HPDE6-E6E7 (cell line): ENCODE measurements at regions not wholly inside any gene's neighbourhood (a gene's known extent, or its start where the extent isn't known, plus 50 kb on each side); places are given as distances from the start of the nearest gene placed in this dataset.
A peak's percentile ranks its signal among the peaks of the same experiment; 100 is the strongest.

Source experiments
- DNase-seq: peaks from one replicate; pipeline ENCODE4 v3.0.0; 2011; ENCODE audit warnings: missing footprints; ENCODE audit errors: extremely low spot score

- no peak for DNase-seq
Measured at GRCh38 chr2:215771241-215771640, 242.1 kb downstream of the MREG start.

GRCh38 chr2:215770668-215771067, 242.7 kb downstream of the MREG start:
- no peak for DNase-seq

- DNase-seq: no peak
Measured at GRCh38 chr2:215769246-215769645, 244.1 kb downstream of the MREG start.

GRCh38 chr2:215767625-215768024, 245.7 kb downstream of the MREG start:
- no peak for DNase-seq

GRCh38 chr2:215765729-215766360, 247.5 kb downstream of the MREG start:
- no peak for DNase-seq

GRCh38 chr2:215764441-215765048, 248.8 kb downstream of the MREG start:
- DNase-seq: no peak

GRCh38 chr2:215760557-215760956, 252.8 kb downstream of the MREG start:
- DNase-seq: no peak

GRCh38 chr2:215760091-215760490, 253.3 kb downstream of the MREG start:
- DNase-seq: no peak

- DNase-seq: no peak
Measured at GRCh38 chr2:215758691-215759090, 254.7 kb downstream of the MREG start.

GRCh38 chr2:215756346-215756730, 257.0 kb downstream of the MREG start:
- DNase-seq: no peak

- DNase-seq: no peak
Measured at GRCh38 chr2:215755641-215756345, 257.6 kb downstream of the MREG start.

GRCh38 chr2:215754546-215754945, 258.8 kb downstream of the MREG start:
- no peak for DNase-seq

GRCh38 chr2:215753808-215754207, 259.5 kb downstream of the MREG start:
- DNase-seq: no peak

GRCh38 chr2:215752991-215753390, 260.4 kb downstream of the MREG start:
- DNase-seq: no peak

- no peak for DNase-seq
Measured at GRCh38 chr2:215752436-215752835, 260.9 kb downstream of the MREG start.

GRCh38 chr2:215751911-215752272, 261.5 kb downstream of the MREG start:
- no peak for DNase-seq

- peak; percentile 44 for DNase-seq
Measured at GRCh38 chr2:215751200-215751910, 262.0 kb downstream of the MREG start.

GRCh38 chr2:215750763-215751162, 262.6 kb downstream of the MREG start:
- no peak for DNase-seq

- no peak for DNase-seq
Measured at GRCh38 chr2:215749092-215749957, 264.0 kb downstream of the MREG start.

- DNase-seq: no peak
Measured at GRCh38 chr2:215748446-215748845, 264.9 kb downstream of the MREG start.

GRCh38 chr2:215746887-215747615, 266.3 kb downstream of the MREG start:
- DNase-seq: no peak
